ENCODE measurements at regions not wholly inside any gene's neighbourhood (a gene's known extent, or its start where the extent isn't known, plus 50 kb on each side); places are given as distances from the start of the nearest gene placed in this dataset.

DNA sequence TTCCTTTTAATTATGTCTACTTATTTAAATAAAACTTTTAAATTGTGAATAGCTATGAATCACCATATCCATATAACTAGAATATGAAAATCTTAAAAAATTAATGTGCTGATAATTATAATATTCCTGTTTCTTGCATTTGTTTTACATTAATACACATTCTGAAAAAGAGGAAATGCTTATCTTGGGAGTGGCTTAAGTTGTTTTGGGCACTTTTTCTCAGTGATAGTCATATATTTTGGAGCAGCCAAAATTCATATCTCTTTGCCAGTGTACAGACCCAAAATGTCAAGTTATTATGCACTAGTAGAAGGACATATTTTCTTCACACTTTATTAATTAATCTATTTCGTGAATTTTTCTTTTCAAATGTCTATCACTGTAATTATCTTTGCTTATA lies 838.5 kb downstream of the USP25 start:
- no peak for DNase-seq
- TF ChIP-seq, protein P1, sequence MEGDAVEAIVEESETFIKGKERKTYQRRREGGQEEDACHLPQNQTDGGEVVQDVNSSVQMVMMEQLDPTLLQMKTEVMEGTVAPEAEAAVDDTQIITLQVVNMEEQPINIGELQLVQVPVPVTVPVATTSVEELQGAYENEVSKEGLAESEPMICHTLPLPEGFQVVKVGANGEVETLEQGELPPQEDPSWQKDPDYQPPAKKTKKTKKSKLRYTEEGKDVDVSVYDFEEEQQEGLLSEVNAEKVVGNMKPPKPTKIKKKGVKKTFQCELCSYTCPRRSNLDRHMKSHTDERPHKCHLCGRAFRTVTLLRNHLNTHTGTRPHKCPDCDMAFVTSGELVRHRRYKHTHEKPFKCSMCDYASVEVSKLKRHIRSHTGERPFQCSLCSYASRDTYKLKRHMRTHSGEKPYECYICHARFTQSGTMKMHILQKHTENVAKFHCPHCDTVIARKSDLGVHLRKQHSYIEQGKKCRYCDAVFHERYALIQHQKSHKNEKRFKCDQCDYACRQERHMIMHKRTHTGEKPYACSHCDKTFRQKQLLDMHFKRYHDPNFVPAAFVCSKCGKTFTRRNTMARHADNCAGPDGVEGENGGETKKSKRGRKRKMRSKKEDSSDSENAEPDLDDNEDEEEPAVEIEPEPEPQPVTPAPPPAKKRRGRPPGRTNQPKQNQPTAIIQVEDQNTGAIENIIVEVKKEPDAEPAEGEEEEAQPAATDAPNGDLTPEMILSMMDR (IDR thresholded peaks at IDR 0.05; ENCODE audit: partially characterized antibody, unreplicated experiment) = no peak
- Mint-ChIP-seq H3K27me3 (ENCODE audit: unreplicated experiment) (no peaks in the 10 kb centered on the region), H3K27ac (ENCODE audit: unreplicated experiment) (no peak overlapping the region), H3K9me3 (ENCODE audit: unreplicated experiment) (no peaks in the 10 kb centered on the region), H3K4me3 (ENCODE audit: unreplicated experiment) (no peak overlapping the region), H3K4me1 (ENCODE audit: low read depth, unreplicated experiment) (no peaks in the 10 kb centered on the region), H3K36me3 (ENCODE audit: unreplicated experiment) (no peaks in the 10 kb centered on the region)

DNA sequence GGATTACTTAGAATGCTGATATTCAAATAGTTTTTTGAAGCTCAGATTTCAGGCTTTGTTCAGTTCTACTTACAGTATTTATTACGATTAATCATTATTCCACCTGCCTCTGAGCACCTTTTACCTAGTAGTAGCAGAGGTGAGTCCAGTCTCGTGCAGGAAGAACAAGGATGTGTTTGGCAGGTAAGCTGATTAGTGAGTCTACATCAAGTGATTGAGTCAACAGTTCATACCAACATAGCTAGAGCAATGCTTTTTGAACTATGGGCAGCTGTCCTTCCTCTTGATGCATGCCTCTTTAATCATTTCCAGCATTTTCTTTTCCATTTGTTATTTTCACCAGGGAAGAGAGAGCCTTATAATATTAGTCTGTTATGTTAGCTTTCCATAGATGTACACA lies 838.9 kb downstream of the USP25 start:
- Mint-ChIP-seq H3K27ac (ENCODE audit: unreplicated experiment) (no peak overlapping the region), H3K27me3 (ENCODE audit: unreplicated experiment) (no peaks in the 10 kb centered on the region), H3K9me3 (ENCODE audit: unreplicated experiment) (no peaks in the 10 kb centered on the region), H3K4me1 (ENCODE audit: low read depth, unreplicated experiment) (no peaks in the 10 kb centered on the region), H3K4me3 (ENCODE audit: unreplicated experiment) (no peak overlapping the region), H3K36me3 (ENCODE audit: unreplicated experiment) (no peaks in the 10 kb centered on the region)
- no peak for DNase-seq
- TF ChIP-seq, protein P1 (IDR thresholded peaks at IDR 0.05; ENCODE audit: partially characterized antibody, unreplicated experiment) = no peak

GRCh38 chr21:16569679-16570078 lies 839.9 kb downstream of the USP25 start:
- Mint-ChIP-seq H3K4me3 (ENCODE audit: unreplicated experiment) (no peak overlapping the region), H3K4me1 (ENCODE audit: low read depth, unreplicated experiment) (no peaks in the 10 kb centered on the region), H3K27ac (ENCODE audit: unreplicated experiment) (no peak overlapping the region), H3K9me3 (ENCODE audit: unreplicated experiment) (no peaks in the 10 kb centered on the region), H3K36me3 (ENCODE audit: unreplicated experiment) (no peaks in the 10 kb centered on the region), H3K27me3 (ENCODE audit: unreplicated experiment) (peaks cover under 1% of the 10 kb centered on the region)
- DNase-seq = no peak
- TF ChIP-seq, protein P1 (IDR thresholded peaks at IDR 0.05; ENCODE audit: partially characterized antibody, unreplicated experiment) = no peak

DNA sequence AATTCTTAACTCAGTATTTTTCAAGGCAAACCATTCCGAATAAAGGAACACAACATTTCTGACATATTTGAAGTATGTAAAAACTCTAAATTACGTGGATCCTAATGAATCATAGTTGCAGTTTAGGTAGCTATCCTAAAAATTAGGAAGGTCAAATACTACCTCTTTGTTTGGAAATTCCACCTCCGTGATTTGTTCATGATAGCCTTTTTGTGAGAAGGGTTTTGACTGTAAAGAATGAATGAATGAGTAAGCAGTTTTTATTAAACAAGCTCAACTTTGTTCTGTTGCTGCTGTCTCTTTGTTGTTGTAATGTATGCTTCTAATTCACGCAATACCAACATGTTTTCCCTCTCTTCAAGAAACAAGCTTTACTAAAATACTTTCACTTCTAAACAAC lies 840.4 kb downstream of the USP25 start:
- H3K9me3 Mint-ChIP-seq (ENCODE audit: unreplicated experiment) = no peaks in the 10 kb centered on the region
- no peaks in the 10 kb centered on the region for H3K36me3 Mint-ChIP-seq (ENCODE audit: unreplicated experiment)
- no peaks in the 10 kb centered on the region for H3K4me1 Mint-ChIP-seq (ENCODE audit: low read depth, unreplicated experiment)
- no peak overlapping the region for H3K4me3 Mint-ChIP-seq (ENCODE audit: unreplicated experiment)
- H3K27ac Mint-ChIP-seq (ENCODE audit: unreplicated experiment) = no peak overlapping the region
- DNase-seq = no peak
- TF ChIP-seq, protein P1 (IDR thresholded peaks at IDR 0.05; ENCODE audit: partially characterized antibody, unreplicated experiment) = no peak
- peaks cover 2% of the 10 kb centered on the region for H3K27me3 Mint-ChIP-seq (ENCODE audit: unreplicated experiment)

DNA sequence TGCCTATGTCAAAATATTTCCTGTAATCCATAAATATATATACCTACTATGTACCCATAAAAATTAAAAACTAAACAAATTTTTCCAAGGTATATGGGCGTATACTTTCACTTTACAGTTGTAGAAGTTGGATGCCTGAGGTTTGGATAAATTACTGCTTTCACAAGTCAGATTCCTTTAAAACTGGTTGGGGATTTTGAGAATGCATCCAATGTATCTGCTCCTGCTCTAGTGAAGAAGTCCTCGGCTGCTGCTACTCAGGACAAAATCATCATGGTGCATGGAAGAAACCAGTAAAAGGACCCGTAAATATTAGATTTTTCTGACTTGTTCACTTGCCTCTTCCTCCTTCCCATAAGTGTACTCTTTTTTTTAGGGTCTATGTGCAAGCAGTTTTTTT lies 841.1 kb downstream of the USP25 start:
- Mint-ChIP-seq H3K36me3 (ENCODE audit: unreplicated experiment) (no peaks in the 10 kb centered on the region), H3K27ac (ENCODE audit: unreplicated experiment) (no peak overlapping the region), H3K9me3 (ENCODE audit: unreplicated experiment) (no peaks in the 10 kb centered on the region), H3K4me3 (ENCODE audit: unreplicated experiment) (no peak overlapping the region), H3K4me1 (ENCODE audit: low read depth, unreplicated experiment) (no peaks in the 10 kb centered on the region), H3K27me3 (ENCODE audit: unreplicated experiment) (peaks cover 2% of the 10 kb centered on the region)
- DNase-seq = no peak
- TF ChIP-seq, protein P1 (IDR thresholded peaks at IDR 0.05; ENCODE audit: partially characterized antibody, unreplicated experiment) = no peak

Data from glutamatergic neuron (in vitro differentiated cells).